DMS153 treated with DMSO at 0.1 percent for 48 hours (cell line): ENCODE measurements at regions not wholly inside any gene's neighbourhood (a gene's known extent, or its start where the extent isn't known, plus 50 kb on each side); places are given as distances from the start of the nearest gene placed in this dataset.

Experiments used
- DNase-seq: peaks from one replicate; lab custom pipeline; 2025; ENCODE audit not compliant: unreplicated experiment; lab: John Stamatoyannopoulos, UW

GRCh38 chr16:17683281-17683680 lies 212.5 kb upstream of the XYLT1 start:
- no peak for DNase-seq

- DNase-seq = no peak
Observed at GRCh38 chr16:17676171-17676570, 205.4 kb upstream of the XYLT1 start.

GRCh38 chr16:17668386-17668785 lies 197.6 kb upstream of the XYLT1 start:
- no peak for DNase-seq

- DNase-seq = no peak
Observed at GRCh38 chr16:17666293-17666692, 195.5 kb upstream of the XYLT1 start.

- no peak for DNase-seq
Observed at GRCh38 chr16:17658881-17659280, 188.1 kb upstream of the XYLT1 start.

- no peak for DNase-seq
Observed at GRCh38 chr16:17657045-17657444, 186.3 kb upstream of the XYLT1 start.

GRCh38 chr16:17654571-17654970 lies 183.8 kb upstream of the XYLT1 start:
- DNase-seq = no peak

GRCh38 chr16:17654142-17654541 lies 183.4 kb upstream of the XYLT1 start:
- DNase-seq = no peak

- DNase-seq = no peak
Observed at GRCh38 chr16:17647879-17648872, 177.4 kb upstream of the XYLT1 start.

- no peak for DNase-seq
Observed at GRCh38 chr16:17643935-17644334, 173.2 kb upstream of the XYLT1 start.

GRCh38 chr16:17641990-17642389 lies 171.2 kb upstream of the XYLT1 start:
- DNase-seq = no peak

- DNase-seq = no peak
Observed at GRCh38 chr16:17638134-17638533, 167.4 kb upstream of the XYLT1 start.

GRCh38 chr16:17635183-17635582 lies 164.4 kb upstream of the XYLT1 start:
- DNase-seq = no peak

- no peak for DNase-seq
Observed at GRCh38 chr16:17633181-17633951, 162.6 kb upstream of the XYLT1 start.

GRCh38 chr16:17632667-17633066 lies 161.9 kb upstream of the XYLT1 start:
- no peak for DNase-seq

- no peak for DNase-seq
Observed at GRCh38 chr16:17629936-17630335, 159.2 kb upstream of the XYLT1 start.

GRCh38 chr16:17628983-17629382 lies 158.2 kb upstream of the XYLT1 start:
- no peak for DNase-seq

GRCh38 chr16:17622366-17622765 lies 151.6 kb upstream of the XYLT1 start:
- no peak for DNase-seq

GRCh38 chr16:17619261-17619660 lies 148.5 kb upstream of the XYLT1 start:
- DNase-seq = no peak

- DNase-seq = no peak
Observed at GRCh38 chr16:17617021-17617552, 146.3 kb upstream of the XYLT1 start.

- no peak for DNase-seq
Observed at GRCh38 chr16:17612336-17612735, 141.6 kb upstream of the XYLT1 start.

GRCh38 chr16:17607609-17608008 lies 136.8 kb upstream of the XYLT1 start:
- no peak for DNase-seq
